GM12865 (cell line): ENCODE measurements at regions not wholly inside any gene's neighbourhood (a gene's known extent, or its start where the extent isn't known, plus 50 kb on each side); places are given as distances from the start of the nearest gene placed in this dataset.

Source experiments
- DNase-seq: peaks from one replicate; pipeline ENCODE4 v3.0.0; 2010; ENCODE audit warnings: low read depth
- H3K4me3 ChIP-seq: 2 replicates; pipeline ENCODE4 v1.5.1; 2011; ENCODE audit warnings: mild to moderate bottlenecking, low read depth, low read length, control low read depth
- CTCF ChIP-seq: IDR thresholded peaks from 2 replicates; pipeline ENCODE4 v1.5.1; 2011; ENCODE audit warnings: low read length, control low read depth, low read depth, inconsistent platforms; ENCODE audit not compliant: insufficient read depth; ENCODE audit errors: missing control alignments

- no peak for TF ChIP-seq CTCF
- no peak overlapping the region for H3K4me3 ChIP-seq
- DNase-seq: no peak
These were observed 266.2 kb downstream of the OPA1 start for GRCh38 chr3:193859195-193859594.

- no peak overlapping the region for H3K4me3 ChIP-seq
- DNase-seq: no peak
- TF ChIP-seq CTCF: no peak
These were observed 268.0 kb downstream of the OPA1 start for GRCh38 chr3:193861012-193861411.

GRCh38 chr3:193862843-193863242 is 269.8 kb downstream of the OPA1 start:
- DNase-seq: no peak
- TF ChIP-seq CTCF: no peak
- H3K4me3 ChIP-seq: no peak overlapping the region

- DNase-seq: no peak
- no peak for TF ChIP-seq CTCF
- no peak overlapping the region for H3K4me3 ChIP-seq
These were observed 270.8 kb downstream of the OPA1 start for GRCh38 chr3:193863657-193864357.

GRCh38 chr3:193865339-193865738 is 270.6 kb upstream of the HES1 start:
- H3K4me3 ChIP-seq: no peak overlapping the region
- DNase-seq: peak; percentile 65
- no peak for TF ChIP-seq CTCF

GRCh38 chr3:193865896-193866480 is 270.0 kb upstream of the HES1 start:
- no peak overlapping the region for H3K4me3 ChIP-seq
- TF ChIP-seq CTCF: no peak
- DNase-seq: no peak

GRCh38 chr3:193868590-193868989 is 267.4 kb upstream of the HES1 start:
- H3K4me3 ChIP-seq: no peak overlapping the region
- peak; percentile 41 for DNase-seq
- no peak for TF ChIP-seq CTCF
